ENCODE measurements at regions not wholly inside any gene's neighbourhood (a gene's known extent, or its start where the extent isn't known, plus 50 kb on each side); places are given as distances from the start of the nearest gene placed in this dataset.

GRCh38 chr9:81517954-81518353 is 171.4 kb downstream of the TLE1 start:
- TF ChIP-seq CTCF (IDR thresholded peaks at IDR 0.05) (no peak), SIN3A (IDR thresholded peaks at IDR 0.05; ENCODE audit: borderline replicate concordance, insufficient read depth, low read depth, low read length) (no peak)

All from Panc1 (cell line).